Activated T-cell treated with anti-CD3 and anti-CD28 coated beads, Interleukin-2, amount 50 U/mL, for 1 hour (primary cell): ENCODE measurements at regions not wholly inside any gene's neighbourhood (a gene's known extent, or its start where the extent isn't known, plus 50 kb on each side); places are given as distances from the start of the nearest gene placed in this dataset.
"Not testable (repeated sequence)": the region's sequence is repeated elsewhere in the genome, so short reads cannot be mapped to it uniquely, and the experiment has no call there.

ENCODE experiments used
- DNase-seq: peaks from one replicate; pipeline ENCODE4 v3.0.0-alpha.2; 2020

DNA sequence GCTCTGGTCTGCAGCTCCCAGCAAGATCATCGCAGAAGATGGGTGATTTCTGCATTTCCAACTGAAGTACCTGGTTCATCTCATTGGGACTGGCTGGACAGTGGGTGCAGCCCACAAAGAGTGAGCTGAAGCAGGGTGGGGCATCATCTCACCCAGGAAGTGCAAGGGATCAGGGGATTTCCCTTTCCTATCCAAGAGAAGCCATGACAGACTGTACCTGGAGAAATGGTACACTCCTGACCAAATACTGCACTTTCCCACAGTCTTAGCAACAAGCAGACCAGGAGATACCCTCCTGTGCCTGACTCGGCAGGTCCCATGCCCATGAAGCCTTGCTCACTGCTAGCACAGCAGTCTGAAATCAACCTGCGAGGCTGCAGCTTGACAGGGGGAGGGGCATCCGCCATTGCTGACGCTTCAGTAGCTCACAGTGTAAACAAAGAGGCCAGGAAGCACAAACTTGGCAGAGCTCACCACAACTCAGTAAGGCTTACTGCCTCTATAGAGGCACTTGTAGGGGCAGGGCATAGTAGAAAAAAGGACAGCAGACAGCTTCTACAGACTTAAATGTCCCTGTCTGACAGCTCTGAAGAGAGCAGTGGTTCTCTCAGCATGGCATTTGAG lies 60.5 kb downstream of the AREG start:
- DNase-seq, result not testable (repeated sequence)

DNA sequence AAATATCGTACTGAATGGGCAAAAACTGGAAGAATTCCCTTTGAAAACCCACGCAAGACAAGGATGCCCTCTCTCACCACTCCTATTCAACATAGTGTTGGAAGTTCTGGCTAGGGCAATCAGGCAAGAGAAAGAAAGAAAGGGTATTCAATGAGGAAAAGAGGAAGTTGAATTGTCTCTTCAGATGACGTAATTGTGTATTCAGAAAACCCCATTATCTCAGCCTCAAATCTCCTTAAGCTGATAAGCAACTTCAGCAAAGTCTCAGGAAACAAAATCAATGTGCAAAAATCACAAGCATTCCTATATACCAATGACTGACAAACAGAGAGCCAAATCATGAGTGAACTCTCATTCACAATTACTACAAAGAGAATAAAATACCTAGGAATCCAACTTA lies 64.4 kb downstream of the AREG start:
- not testable (repeated sequence) for DNase-seq

- DNase-seq, result no peak
These were observed 71.4 kb downstream of the AREG start for GRCh38 chr4:74516303-74516702.

- DNase-seq, result no peak
These were observed 73.1 kb downstream of the AREG start for GRCh38 chr4:74517996-74518395.

DNA sequence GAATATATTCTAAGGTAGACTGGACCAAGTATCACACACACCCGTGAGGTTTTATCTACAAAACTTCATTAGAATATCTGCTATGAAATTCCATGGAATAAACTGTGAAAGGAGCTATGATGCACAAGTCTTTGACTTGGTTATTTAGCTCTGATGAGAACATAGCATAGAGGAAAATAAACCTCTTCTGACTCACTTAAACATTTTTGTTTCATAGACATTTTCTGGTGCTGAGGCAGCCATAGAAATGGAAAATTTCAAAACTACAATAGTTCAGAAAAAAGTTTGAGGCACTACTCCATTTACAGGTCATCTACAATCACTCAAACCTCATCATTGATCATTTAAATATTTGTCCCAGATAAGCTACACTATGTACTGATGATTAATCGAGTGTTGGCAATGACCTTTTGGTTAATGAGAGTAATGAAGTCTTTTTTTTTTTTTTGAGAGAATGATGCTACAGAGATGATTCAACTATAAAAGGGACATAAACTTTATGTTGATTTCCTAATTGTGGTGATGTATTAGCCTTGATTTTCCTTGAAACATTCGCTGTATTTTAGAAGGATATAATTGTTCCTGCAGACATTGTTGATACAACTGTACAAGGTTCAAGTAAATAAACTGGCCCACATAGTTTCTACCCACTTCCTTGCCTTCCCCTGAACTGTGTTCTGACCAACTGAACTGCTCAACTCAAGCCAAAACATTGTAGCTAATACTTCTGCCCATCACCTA lies 77.5 kb downstream of the AREG start:
- DNase-seq, result no peak

GRCh38 chr4:74523096-74523495 lies 78.2 kb downstream of the AREG start:
- no peak for DNase-seq

- no peak for DNase-seq
These were observed 80.0 kb downstream of the AREG start for GRCh38 chr4:74524985-74525384.

DNA sequence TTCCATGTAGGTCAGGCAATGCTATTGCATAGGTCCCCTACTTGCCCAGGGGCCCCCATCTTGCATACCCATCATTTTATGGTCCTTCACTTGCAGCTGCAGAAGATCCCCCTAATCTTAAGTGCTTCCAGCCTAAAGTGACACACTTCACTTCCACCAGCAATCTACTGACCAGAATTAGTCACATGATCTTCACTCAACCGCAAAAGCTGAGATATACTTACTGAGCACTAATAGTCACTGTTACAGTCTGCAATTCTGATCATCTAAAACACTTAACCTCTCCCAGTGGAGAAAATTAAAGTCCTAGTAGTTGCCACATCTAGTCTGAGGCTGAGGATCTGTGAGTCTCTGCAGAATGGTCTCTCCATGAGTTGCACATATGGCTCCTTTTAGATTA lies 82.1 kb downstream of the AREG start:
- DNase-seq, result no peak

- DNase-seq, result no peak
These were observed 83.2 kb downstream of the AREG start for GRCh38 chr4:74528178-74528577.

- DNase-seq, result no peak
These were observed 84.5 kb downstream of the AREG start for GRCh38 chr4:74529284-74530041.

DNA sequence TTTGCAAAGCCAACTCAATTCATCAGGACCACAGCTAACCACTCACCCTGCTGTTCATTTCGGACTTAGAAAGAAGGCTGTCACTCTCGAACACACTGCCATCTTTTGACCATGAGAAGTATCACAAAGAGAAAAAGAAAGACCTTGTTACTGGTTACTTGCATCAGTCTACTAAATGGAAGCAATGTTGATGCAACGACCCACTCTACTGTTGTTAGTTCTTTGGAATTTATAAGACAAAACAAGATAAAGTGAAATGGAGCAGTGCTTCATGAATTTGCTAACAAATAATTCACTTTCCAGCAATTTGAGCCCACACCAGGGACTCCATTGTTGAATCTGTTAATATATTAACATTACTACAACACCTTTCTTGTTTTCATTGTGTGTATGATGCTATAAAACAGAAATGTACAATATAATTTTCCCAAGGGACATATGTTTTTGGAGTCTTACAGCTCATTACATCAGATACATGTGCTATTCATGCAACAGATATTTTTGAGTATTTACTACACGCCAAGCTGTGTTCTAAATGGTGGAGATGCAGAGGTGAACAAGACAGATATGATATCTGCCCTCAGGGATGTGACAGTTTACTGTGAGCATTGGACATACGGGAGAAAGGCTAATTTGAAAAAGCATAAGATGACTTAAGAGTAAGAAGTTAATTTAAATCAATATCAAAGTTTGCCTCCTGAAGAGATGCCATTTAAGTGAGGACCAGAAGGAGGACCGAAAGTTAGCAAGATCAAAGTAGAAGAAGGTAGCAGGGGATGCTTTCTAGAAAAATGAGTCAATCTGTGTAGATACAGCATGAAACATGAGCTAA lies 87.2 kb downstream of the AREG start:
- DNase-seq, result no peak

- no peak for DNase-seq
These were observed 89.2 kb downstream of the AREG start for GRCh38 chr4:74534121-74534520.

DNA sequence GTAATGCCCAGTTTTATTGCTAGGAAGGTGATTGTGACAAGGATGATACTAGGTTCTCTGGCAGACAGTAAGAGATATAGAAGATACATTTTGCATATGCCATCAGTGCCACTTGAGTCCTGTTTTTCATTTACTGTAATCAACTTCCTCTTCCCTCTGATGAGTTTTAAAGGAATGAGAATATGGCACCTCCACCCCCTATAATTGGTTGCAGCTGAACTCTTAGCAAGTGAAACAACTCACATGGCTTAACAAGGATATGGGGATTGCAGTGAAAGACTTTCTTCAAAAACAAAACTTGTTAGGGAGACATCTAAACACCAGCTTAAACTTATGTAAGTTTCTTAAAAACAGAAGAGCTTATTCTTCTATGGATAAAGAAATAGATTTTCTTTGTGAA lies 90.0 kb downstream of the AREG start:
- DNase-seq, result no peak

GRCh38 chr4:74535512-74535911 lies 90.6 kb downstream of the AREG start:
- DNase-seq, result no peak

DNA sequence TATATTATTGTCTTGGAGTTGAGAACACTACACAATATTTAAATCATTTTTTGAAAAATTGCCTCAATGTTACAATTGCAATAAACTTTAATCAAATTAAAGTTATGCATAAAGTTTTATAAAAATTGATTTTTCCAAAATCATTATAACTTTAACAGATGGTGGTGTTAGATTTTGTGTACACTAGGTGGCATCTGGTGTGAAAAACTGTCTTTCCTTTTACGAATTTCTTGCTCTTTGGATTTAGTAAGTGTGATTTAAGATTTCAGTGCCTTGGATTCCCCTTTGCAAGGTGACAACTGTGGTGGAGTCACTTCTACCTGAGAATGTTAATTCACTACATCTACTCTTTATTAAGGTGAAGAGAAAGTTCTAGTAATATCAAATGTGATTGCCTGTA lies 91.6 kb downstream of the AREG start:
- no peak for DNase-seq

DNA sequence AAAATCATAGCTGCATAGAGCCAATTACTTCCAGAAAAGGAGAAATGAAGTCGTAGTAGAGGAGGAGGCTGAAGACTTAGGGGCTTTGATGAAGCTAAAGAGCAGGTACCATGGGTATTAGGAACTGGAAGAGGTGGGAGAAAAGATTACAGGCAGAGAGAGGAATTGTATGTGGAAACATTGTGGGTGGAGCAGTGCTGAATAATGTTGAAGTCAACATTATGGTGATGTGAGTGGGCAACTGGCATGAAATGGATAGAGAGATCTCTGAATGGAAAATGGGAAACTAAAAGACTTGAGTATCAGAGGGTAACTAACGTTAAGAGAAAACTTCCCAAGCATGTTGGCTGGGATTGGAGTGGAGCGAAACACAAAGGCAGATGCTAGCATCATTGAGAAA lies 92.5 kb downstream of the AREG start:
- no peak for DNase-seq

- no peak for DNase-seq
These were observed 94.3 kb downstream of the AREG start for GRCh38 chr4:74539044-74539790.

GRCh38 chr4:74540193-74540592 lies 95.3 kb downstream of the AREG start:
- no peak for DNase-seq

GRCh38 chr4:74541667-74542066 lies 96.7 kb downstream of the AREG start:
- no peak for DNase-seq

- DNase-seq, result no peak
These were observed 98.4 kb downstream of the AREG start for GRCh38 chr4:74543231-74543781.

DNA sequence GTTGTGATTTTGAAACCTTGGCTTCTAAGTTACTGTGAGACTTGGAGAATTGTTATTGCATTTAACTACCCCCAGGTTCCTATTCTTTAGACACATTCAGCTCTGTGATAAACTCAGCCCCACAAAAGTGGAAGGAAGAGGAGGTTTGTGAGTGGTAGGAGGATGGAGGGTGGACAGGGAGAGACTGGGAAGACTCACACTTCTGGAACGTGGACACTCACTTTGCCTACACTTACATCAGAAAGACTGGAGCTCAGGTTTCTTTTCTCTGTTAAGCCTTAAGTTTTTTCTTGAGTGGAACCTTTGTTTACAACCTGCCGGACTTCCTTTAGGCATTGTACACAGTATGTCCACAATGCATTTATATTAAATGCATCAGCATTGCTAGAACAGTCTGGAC lies 99.0 kb downstream of the AREG start:
- DNase-seq, result no peak
